GM23338 (cell line): ENCODE measurements at regions not wholly inside any gene's neighbourhood (a gene's known extent, or its start where the extent isn't known, plus 50 kb on each side); places are given as distances from the start of the nearest gene placed in this dataset.

Source experiments
- CREB1 ChIP-seq: fragments of 250-450 bp; sonication (Bioruptor Pico); IDR thresholded peaks from 2 replicates; pipeline ENCODE4 v1.5.0; 2020; ENCODE audit warnings: low read depth, mild to moderate bottlenecking, moderate library complexity
- EZH2 ChIP-seq: fragments of 200-600 bp; sonication (generic); IDR thresholded peaks from one replicate; pipeline ENCODE4 v1.8.0; 2017; ENCODE audit warnings: antibody characterized with exemption, mild to moderate bottlenecking, low read depth; ENCODE audit not compliant: unreplicated experiment
- EZH2phosphoT487 ChIP-seq: fragments of 200-600 bp; sonication (generic); IDR thresholded peaks from one replicate; pipeline ENCODE4 v1.8.1; 2018; ENCODE audit warnings: antibody characterized with exemption; ENCODE audit not compliant: unreplicated experiment
- JUNB ChIP-seq: IDR thresholded peaks from one replicate; pipeline ENCODE4 v1.6.1; 2016; ENCODE audit warnings: antibody characterized with exemption; ENCODE audit not compliant: unreplicated experiment
- NANOG ChIP-seq: IDR thresholded peaks from 2 replicates; pipeline ENCODE4 v1.6.1; 2016; ENCODE audit warnings: antibody characterized with exemption, borderline replicate concordance
- POLR2AphosphoS5 ChIP-seq: IDR thresholded peaks from 2 replicates; pipeline ENCODE4 v1.6.1; 2016; ENCODE audit warnings: antibody characterized with exemption, low read depth
- STAT1 ChIP-seq: IDR thresholded peaks from one replicate; pipeline ENCODE4 v1.6.1; 2016; ENCODE audit warnings: antibody characterized with exemption; ENCODE audit not compliant: unreplicated experiment
- ZNF331 ChIP-seq: fragments of 250-450 bp; sonication (Bioruptor Pico); IDR thresholded peaks from 2 replicates; pipeline ENCODE4 v1.5.0; 2020; ENCODE audit warnings: low read depth, mild to moderate bottlenecking, moderate library complexity
- TF ChIP-seq, protein P1 (sequence below), 2 experiments: fragments of 200-600 bp in 1 of 2; sonication (generic) in 1 of 2; conservative IDR thresholded peaks; 2 replicates each; pipeline versions ENCODE4 v1.5.1 to v1.6.1; 2016 to 2017; ENCODE audit warnings: antibody characterized with exemption in 2 of 2, low read depth in 2 of 2, mild to moderate bottlenecking in 2 of 2, moderate library complexity in 1 of 2
- TF ChIP-seq, protein P2 (sequence below): IDR thresholded peaks from one replicate; pipeline ENCODE4 v1.6.1; 2018; ENCODE audit warnings: antibody characterized with exemption; ENCODE audit not compliant: unreplicated experiment

DNA sequence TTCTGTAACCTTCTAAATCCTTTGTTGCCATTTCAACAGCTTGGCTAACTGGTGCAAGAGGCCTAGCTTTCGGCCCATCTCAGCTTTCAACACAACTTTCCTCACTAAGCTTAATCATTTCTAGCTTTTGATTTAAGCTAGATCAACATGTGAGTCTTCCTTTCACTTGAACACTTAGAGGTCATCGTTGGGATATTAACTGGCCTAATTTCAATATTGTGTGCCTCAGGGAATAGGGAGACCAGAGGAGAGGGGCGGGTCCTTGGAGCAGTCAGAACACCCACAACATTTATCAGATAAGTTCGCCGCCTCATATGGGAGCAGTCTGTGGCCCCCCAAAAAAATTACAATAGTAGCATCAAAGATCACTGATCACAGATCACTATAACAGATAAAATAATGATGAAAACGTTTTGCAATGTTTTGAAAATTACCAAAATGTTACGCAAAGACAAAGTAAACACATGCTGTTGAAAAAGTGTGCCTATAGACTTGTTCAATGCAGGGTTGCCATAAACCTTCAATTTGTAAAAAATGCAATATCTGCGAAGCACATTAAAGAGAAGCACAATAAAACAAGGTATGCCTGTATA lies 66.8 kb upstream of the PCSK1 start:
- TF ChIP-seq ZNF331 (no peak), POLR2AphosphoS5 (no peak), EZH2 (no peak), EZH2phosphoT487 (no peak), NANOG (no peak), JUNB (no peak), CREB1 (no peak), STAT1 (no peak)
- TF ChIP-seq, protein P1, sequence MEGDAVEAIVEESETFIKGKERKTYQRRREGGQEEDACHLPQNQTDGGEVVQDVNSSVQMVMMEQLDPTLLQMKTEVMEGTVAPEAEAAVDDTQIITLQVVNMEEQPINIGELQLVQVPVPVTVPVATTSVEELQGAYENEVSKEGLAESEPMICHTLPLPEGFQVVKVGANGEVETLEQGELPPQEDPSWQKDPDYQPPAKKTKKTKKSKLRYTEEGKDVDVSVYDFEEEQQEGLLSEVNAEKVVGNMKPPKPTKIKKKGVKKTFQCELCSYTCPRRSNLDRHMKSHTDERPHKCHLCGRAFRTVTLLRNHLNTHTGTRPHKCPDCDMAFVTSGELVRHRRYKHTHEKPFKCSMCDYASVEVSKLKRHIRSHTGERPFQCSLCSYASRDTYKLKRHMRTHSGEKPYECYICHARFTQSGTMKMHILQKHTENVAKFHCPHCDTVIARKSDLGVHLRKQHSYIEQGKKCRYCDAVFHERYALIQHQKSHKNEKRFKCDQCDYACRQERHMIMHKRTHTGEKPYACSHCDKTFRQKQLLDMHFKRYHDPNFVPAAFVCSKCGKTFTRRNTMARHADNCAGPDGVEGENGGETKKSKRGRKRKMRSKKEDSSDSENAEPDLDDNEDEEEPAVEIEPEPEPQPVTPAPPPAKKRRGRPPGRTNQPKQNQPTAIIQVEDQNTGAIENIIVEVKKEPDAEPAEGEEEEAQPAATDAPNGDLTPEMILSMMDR (conservative IDR thresholded peaks at IDR 0.05; ENCODE audit: low read depth in 2 of 2), result no peak
- TF ChIP-seq, protein P2, sequence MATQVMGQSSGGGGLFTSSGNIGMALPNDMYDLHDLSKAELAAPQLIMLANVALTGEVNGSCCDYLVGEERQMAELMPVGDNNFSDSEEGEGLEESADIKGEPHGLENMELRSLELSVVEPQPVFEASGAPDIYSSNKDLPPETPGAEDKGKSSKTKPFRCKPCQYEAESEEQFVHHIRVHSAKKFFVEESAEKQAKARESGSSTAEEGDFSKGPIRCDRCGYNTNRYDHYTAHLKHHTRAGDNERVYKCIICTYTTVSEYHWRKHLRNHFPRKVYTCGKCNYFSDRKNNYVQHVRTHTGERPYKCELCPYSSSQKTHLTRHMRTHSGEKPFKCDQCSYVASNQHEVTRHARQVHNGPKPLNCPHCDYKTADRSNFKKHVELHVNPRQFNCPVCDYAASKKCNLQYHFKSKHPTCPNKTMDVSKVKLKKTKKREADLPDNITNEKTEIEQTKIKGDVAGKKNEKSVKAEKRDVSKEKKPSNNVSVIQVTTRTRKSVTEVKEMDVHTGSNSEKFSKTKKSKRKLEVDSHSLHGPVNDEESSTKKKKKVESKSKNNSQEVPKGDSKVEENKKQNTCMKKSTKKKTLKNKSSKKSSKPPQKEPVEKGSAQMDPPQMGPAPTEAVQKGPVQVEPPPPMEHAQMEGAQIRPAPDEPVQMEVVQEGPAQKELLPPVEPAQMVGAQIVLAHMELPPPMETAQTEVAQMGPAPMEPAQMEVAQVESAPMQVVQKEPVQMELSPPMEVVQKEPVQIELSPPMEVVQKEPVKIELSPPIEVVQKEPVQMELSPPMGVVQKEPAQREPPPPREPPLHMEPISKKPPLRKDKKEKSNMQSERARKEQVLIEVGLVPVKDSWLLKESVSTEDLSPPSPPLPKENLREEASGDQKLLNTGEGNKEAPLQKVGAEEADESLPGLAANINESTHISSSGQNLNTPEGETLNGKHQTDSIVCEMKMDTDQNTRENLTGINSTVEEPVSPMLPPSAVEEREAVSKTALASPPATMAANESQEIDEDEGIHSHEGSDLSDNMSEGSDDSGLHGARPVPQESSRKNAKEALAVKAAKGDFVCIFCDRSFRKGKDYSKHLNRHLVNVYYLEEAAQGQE, result no peak
